ENCODE measurements at regions not wholly inside any gene's neighbourhood (a gene's known extent, or its start where the extent isn't known, plus 50 kb on each side); places are given as distances from the start of the nearest gene placed in this dataset.

DNA sequence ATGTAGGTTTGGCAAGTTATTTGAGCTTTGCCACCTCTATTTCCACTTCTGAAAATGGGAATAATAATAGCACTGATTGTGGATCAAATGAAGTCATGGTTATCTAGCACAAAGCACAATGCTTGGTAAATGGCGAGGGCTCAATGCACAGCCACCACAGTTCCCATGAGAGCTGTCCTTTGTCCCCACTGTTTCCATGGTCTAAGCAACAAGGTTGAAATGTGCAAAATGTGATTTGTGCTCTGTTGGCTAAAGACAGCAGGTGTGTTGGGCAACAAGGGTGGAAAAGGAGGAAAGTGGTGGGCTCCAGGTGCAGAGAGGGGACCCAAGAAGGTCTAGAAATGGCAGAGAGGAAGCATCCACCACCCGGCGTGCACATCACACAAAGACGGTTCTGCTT lies 200.5 kb downstream of the TRIM29 start:
- DNase-seq (ENCODE audit: low read depth), result no peak

DNA sequence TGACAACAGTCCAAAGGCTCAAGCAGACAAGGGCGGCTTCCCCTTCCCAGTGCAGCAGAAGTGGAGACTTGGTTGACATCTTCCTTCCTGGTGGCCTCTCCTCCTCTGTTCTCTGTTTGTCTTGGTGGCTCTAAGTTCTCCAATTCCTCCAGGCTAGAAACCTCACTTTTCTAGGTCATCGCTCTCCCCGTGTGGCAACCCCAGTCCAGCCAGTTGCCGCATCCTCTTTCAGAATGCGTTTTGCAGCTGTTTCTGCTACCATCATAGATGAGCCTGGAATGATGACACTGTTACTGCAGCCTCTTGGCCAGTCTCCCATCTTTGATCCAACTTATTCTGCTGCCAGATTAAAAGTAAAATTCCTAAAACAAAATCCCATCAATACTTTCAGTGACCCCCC lies 201.5 kb downstream of the TRIM29 start:
- DNase-seq (ENCODE audit: low read depth), result no peak

DNA sequence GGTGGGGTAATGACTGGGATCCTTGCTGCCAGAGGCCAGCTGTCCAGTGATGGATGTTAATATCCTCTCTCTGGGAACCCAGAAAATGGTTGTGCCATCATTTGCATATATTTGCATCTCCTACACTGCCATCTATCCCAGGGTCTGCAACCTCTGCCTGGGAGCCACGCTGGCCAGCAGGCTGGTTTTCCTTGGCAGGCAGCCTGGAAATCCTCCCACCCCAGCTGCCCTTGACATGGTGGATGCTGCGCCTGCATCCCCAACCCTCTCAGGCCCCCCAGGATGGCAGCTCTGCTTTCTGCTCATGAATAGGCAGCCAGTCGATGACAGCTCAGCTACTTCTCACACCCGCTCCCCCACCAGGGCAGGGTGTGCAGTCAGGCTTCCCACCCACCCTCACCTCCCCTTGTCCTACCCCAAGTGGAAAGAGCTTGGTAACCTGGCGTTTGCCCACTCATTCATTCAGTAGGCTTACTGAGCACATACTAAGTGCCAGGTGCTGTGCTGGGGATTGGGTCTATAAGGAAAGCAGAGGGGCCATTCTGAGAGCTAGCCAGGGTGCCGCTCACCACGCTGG lies 202.5 kb downstream of the TRIM29 start:
- no peak for DNase-seq (ENCODE audit: low read depth)

DNA sequence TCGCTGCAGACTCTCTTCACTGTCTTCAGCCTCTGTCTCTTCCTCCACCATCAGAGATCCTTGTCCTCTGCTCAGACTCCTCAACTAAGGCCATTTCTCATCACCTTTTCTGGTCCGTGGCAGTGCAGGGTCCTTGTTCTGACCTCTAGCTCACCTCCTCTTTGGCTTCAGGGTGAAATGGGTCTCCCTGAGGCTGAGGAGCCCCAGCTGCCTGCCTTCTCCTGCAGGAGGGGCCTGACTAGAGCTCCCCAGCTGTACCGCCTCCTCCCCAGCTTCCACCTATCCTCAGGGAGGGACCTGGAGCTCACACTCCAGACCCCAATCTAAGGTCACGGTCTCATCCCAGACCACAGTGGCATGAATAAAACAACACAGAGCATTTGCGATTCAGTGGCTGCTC lies 203.0 kb downstream of the TRIM29 start:
- no peak for DNase-seq (ENCODE audit: low read depth)

DNA sequence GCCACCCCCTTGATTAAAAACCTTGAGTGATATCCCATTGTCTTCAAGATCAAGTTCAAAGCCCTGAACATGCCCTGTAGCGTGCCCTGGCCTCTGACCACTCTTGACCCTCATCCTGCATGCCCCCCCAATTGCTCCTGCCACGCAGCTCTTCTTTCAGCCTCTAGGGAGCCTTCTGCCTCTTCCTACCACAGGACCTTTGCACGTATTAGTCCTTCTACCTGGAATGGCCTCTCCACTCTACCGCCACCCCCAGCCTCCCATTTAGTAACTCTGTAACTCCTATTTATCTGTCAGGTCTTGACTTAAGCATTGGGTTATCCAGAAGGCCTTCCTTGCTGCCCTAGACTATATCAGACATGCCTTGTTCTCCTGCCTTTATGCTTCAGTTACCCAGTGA lies 203.6 kb downstream of the TRIM29 start:
- DNase-seq (ENCODE audit: low read depth), result no peak

DNA sequence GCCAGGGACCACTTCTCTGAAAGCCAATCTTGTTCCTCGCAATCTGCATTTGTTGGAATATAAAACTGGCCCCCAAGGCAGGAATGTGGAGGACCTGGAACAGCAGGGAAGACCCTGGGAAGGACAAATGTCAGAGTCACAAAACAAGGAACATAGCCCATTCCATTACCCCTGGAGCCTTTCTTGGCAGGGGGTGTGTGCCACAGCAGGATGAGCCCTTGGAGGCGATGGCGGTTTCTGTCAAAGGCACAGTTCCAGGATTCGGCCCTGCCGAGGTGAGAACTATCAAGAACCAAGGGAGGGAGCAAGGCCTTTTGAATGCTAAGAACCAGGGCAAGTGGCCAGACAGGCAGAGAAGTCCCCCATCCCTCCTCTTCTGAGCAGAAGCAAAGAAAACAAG lies 204.3 kb downstream of the TRIM29 start:
- DNase-seq (ENCODE audit: low read depth), result no peak

DNA sequence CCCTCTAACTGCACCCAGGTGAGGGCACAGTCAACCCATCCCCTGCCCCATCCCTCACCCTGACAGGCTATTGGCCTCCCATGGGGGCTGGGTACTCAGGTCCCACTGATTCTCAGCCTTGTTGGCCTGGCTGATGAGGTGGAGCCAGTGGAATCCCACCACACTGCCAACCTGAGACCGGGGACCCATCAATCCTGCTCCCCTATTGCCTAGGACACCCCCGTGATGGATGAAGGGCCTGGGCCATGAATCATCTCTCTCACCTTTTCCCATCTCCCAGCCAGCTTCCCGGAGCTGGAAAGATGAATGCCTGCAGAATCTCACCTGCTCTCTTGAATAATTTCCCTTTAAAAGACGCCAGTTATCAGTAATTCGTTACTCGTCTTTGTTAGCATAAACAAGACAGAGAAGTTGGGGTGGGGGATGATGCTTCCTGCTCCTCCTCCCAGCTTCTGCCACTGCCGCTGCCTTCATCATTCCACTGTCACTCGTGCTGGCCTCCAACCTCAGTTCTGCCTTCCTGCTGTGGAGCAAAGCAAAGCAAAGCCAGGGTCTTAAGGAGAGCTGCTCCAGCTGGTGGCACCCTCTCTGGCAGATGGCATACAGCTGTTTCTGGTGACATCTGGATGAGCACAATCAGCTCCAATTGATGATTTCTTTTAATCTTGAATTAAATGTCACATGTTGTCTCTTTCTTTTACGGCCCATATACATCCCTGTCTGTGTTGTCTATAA lies 204.0 kb upstream of the NECTIN1 start:
- no peak for DNase-seq (ENCODE audit: low read depth)

DNA sequence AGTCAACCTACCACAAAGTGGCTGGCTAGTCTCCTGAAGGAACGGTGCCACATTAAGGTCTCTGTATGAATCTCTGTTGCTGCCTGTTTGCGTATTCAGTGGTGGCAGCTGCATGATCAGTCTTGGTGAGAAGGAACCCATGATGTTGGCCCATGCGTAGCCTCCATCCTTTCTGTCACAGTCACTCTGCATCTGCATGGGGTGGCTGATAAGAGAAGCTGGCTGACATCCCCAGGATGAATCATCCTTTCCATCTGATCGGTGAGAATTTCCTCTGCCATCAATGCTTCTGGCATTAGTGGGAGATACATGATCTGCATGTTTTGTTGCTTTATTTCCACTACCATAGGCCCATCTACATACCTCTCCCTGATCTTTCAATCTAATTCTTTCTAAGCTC lies 199.0 kb upstream of the NECTIN1 start:
- no peak for DNase-seq (ENCODE audit: low read depth)

DNA sequence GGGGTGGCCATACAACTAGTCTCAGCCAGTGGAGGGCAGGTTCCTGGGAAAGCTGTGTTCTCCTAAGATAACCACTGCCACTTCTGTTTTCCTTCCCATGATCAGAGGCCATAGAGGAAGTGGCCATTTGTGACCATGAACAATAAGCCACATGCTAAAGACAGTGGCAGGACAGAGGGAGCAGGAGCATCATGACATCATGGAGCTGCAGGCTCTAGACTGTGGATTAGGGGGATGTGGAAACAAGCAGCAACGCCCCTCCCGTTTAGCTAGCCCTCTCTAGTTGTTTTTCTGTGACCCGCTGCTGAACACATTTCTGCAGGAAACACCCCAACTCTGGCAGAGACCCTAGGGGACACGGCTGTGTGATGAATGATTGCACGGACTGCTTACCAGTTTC lies 195.0 kb upstream of the NECTIN1 start:
- no peak for DNase-seq (ENCODE audit: low read depth)

DNA sequence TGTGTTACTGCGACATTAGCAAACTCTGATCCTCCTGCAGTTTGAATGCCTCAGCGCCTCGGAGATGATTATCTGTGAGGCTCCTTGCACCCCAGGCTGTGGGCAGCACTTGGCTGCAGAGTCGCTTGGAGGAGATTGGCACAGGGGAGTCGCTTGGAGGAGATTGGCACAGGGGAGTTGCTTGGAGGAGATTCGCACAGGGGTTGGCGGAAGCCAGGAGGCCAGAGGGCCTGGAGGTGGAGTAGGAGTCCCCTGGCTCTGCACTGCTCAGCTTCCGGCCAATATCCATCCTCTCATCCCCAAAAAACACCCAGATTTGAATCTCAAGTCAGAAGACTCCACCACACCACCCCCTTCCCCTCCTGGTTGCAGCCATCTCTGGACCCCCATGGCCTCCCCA lies 192.6 kb upstream of the NECTIN1 start:
- DNase-seq (ENCODE audit: low read depth), result no peak

DNA sequence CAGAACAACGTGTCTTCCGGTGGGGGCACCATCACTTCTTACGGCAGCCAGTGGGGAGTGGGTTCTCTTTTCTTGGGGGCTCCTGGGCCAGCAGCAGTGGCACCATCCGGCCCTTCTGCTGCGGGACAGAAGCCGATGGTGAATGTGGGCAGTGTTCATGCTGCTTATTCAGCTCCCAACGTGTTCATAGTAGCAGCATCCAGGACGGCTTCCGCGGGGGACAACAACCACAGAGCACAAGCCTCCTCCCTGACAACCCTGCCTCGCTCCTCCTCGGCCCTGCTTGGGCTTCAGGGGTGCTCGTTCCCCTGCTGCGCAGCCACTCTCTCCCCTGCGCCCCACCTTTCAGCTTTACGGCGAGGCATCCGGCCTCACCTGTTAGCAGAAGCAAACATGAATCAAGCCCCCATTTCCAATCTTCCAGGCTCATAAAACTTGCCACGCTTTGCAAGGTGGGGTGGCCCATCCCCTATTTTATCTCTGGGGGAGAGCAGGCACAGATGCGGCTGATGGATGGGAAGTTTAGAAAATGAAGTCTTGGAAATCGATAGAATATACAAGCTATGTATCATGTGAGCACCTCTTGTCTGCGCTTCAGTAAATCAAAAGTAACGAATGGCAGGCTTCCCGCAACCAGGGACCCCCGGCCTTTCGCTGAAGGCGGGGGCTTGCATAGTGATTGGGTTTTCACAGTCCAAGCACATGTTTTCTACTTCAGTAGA lies 191.8 kb upstream of the NECTIN1 start:
- no peak for DNase-seq (ENCODE audit: low read depth)

DNA sequence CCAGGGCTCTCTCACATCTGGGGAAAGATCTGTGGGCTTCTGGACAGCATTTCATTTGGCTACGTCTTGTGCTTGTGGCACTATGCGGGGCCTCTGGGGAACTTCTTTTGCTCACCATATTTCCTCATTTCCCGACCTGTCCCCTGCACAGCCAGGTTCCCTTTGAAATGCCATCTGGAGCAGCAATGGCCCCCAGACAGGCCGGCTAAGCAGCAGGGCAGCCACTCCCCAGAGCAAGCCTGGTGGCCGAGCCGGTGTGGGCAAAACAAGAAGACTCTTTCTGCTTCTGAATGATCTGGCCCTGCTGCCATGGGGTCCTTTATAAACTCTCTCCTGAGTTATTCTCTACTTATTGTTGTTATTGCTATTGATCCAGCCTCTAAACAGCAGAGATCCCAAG lies 190.7 kb upstream of the NECTIN1 start:
- no peak for DNase-seq (ENCODE audit: low read depth)

DNA sequence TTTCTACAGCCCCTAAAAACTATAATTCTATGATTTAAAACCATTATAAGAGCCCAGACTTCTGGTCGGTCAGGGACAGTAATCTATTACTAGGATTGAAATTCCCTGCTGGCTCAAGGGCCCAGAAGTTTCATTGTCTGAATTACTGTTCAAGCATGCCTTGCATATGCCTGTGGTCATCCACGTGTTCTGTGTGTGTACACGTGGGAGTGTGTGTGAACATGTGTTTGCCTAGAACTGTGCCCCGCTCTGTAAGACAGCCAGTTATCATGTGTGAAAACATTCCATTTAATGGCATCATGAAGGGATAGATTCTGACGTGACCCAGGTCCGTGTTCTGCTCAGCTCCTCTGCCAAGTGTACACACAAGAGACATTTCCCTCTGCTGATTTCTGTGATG lies 189.3 kb upstream of the NECTIN1 start:
- no peak for DNase-seq (ENCODE audit: low read depth)

DNA sequence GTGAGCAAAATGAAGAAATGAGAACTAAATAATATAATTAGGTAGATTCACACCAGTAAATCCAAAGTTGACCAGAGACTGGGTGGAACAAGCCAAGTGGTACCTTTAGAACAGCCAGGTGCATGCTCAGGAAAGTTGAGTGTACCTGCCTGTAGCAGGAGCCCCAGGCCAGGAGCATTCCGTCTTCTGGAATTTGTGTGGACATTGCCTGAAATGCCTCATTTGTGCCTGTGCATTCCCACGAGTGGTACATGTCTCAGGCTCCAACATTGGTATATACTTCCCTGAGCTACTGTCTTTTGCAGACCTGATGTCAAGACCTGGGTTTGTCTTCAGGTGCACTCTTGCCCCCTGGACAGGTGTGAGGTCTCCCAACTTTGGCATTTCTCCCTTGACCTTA lies 187.6 kb upstream of the NECTIN1 start:
- DNase-seq (ENCODE audit: low read depth), result no peak

DNA sequence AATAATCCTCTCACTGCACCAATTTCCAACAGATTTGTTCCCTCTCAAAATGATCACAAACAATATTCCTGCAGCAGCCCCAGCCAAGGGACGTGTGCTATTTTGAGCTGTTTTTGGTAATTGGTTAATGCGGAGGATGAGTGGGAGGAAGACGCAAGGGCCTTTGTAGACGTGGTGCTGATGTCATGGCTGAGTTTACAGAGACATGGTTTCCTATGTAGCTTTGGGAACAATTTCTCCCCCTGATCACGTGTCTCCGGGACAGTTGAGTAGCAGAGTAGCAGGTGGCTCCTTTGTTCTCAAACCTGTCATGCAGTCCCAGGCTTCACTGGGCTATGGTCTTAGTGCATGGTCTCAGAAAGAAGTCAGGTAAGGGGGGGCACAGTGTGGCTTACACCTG lies 183.2 kb upstream of the NECTIN1 start:
- DNase-seq (ENCODE audit: low read depth), result no peak

DNA sequence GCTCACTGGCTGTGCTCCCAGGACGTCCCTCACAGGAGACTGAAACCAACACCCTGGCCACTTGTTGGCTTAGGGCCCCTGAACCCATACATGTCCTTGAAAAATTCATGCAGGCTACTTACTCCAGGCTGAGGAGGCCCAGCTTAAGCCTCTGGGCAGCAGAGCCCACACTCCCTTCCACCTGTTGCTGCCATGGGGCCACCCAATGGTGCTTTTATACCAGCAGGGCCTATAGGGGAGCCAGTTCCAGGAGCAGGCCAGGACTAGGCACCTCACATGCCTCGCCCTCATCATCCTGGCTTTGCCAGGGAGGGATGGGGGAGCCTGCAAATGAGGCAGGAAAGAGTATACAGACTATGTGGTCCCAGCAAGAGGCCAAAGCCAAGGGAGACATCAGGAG lies 181.7 kb upstream of the NECTIN1 start:
- no peak for DNase-seq (ENCODE audit: low read depth)

DNA sequence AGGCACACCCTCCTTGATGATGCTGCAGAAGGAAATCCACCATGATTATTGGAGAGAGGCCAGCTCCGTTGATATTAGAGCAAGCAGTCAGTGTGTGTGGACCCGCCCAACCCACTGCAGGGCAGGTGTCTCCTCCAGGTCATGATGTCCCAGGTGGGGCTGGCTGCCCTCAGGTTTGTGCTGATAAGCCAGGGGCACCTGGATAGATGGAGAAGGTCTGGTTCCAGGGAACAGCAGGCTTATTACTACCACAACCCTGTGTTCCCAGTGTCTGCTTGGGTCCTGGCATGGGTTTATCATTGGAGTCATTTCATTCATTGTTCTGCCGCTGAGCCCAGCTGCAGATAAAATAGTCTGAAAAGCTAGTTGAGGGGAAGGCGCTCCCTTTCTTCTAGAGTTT lies 181.1 kb upstream of the NECTIN1 start:
- no peak for DNase-seq (ENCODE audit: low read depth)

DNA sequence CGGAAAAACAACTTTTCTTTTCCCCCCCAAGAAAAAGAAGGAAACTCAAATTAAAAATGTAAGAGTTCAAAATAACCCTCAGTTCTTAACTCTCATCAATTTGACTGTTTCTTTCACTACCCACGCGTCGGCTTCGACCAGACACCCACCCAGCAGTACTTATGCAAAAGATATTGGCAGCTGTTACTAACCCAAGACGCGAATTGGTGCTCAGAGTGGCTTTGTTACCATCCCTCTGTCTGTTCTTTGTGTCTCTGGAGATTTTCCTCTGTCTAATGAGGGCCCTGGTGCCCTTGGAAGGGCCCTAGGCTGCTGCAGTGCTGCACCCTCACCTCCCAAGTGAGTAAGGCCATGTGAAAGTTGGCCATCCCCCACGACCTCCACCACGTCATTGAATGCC lies 180.5 kb upstream of the NECTIN1 start:
- DNase-seq (ENCODE audit: low read depth), result no peak

DNA sequence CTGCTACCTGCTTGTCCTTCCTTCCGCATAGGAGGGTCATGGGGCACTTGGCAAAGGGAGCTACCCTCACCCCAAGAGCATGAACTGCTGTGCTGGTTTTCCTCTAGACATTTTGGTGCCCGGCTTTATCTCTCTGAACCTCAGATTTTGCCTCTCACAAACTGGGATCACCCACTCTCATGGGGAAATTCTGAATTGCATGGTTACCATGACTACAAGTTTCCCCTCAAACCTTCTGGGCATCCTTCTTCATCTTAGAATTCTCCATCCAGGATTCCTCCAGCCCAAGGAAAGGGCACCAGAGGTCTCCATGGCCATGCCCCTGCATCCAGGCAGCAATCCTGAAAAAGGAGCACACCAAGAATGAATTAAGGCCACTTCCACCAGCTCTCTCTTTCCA lies 180.1 kb upstream of the NECTIN1 start:
- no peak for DNase-seq (ENCODE audit: low read depth)

DNA sequence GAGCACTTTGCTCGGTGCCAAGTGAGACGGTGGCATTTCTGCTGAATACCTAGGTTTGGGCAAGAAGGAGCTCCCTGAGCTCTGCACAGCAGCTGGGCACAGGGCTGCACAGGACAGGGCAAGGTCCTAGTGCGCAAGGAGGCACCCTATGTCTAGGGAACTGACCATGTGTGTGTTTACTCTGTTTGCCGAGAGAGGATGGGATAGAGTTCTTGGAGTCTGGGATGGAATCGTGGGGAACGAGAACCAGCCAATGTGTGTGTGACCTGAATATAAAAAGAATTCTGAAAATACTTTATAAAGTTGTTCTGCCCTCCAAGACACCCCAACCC lies 179.5 kb upstream of the NECTIN1 start:
- DNase-seq (ENCODE audit: low read depth), result no peak

DNA sequence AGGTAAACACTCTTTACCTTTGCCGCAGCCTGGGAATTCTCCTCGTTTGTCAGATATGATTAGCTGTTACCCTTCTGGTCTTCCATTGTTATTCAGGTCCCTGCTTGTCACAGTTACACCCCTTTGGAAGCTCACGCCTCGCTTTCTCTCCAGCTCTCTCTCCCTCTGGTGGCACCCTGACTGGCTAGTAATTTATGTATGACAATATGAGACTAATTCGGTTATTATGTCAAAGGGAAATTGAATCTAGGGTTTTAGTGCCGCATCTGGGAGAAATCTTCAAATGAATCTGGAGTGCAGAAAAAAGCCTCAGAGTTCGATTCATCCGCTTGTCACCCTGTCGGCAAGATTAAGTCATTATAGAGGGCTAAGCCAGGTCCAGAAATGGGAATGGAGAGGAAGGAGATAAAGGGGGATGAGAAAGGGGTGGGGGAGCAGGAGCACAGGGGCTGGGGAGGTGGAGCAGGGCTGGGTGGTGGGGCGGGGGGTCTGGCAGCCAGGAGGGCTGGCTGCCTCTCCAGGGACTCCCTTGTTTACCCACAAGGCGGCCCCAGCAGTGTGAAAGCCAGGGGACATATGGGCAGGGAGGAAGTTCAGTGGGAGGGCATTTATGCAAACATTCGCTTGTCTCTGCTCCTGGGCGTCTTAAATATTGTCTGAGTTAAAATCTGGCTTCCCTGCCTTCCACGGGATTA lies 179.0 kb upstream of the NECTIN1 start:
- no peak for DNase-seq (ENCODE audit: low read depth)

DNA sequence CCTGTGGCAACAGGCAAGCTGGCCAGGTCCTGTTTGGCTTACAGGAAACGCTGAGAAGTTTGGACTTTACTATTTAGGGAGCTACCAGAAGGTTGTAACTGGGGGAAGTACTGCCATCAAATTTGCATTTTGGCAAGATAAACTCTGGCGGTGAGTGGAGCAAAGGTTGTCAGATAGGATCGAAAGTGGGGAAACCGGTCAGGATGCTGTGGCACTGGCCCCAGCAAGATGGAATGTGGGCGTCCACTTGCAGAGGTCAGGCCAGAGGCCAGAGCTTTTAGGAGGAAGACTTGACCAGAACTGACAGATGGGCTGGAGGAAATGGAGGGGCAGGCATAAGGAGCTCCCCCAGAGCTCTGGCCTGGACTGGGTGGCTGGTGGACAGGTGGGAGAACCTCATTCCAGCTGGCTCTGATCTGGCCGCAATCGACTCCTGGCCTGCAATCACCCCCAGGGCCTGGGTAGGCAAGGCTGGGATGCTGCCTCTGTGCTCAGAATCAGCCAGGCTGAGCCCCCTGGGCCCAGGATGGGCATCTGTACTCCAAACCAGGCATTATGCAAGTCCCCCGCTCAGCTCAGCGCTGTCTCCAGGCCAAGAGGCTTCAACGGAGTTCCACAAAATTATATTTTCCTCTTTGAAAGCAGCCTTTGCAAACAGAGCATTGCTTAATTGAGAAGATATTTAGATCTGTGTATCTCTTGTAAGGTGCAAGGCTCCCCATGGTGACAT lies 178.3 kb upstream of the NECTIN1 start:
- DNase-seq (ENCODE audit: low read depth), result no peak
